ENCODE measurements at regions not wholly inside any gene's neighbourhood (a gene's known extent, or its start where the extent isn't known, plus 50 kb on each side); places are given as distances from the start of the nearest gene placed in this dataset.

DNA sequence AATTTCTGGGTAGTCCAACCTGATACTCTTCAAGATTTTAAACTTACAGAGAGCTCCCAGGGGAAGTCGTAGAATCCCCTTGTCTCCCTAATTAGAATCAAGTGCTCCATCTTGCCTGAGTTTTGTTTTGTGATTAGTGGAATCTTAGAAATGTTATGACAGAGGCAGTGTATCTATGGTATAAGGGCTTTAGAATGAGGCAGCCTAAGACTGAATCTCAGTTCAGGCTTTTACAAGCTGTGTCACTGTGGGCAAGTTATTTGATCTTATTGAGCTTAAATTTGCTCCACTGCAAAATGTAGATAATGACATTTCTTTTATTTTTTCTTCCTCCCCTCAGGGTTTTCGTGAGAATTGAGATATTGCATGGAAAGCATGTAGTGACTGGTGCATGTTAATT is 215.5 kb downstream of the POSTN start:
- no peak for DNase-seq (ENCODE audit: extremely low read depth, low read depth)
- TF ChIP-seq CTCF (IDR thresholded peaks at IDR 0.05; ENCODE audit: low read depth, low read length): no peak

DNA sequence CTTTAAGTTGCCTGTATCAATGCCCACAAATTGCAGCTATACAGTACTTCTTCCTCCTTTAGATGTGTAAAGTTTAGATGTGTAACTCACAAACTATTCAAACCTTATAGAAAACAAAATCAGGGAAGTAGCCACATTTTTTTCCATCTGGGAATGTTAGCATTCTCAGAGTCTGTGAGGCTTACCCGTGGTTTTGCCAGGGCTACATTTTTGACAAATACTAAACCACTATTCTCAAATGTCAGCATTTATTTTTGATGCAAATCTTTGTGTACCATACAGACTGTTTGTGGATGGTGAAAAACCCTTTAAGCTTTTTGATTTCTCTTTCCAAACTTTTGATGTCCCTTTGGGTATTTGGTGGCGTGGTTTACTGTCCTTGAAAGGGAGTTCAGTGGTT is 216.4 kb downstream of the POSTN start:
- no peak for TF ChIP-seq CTCF (IDR thresholded peaks at IDR 0.05; ENCODE audit: low read depth, low read length)
- no peak for DNase-seq (ENCODE audit: extremely low read depth, low read depth)

DNA sequence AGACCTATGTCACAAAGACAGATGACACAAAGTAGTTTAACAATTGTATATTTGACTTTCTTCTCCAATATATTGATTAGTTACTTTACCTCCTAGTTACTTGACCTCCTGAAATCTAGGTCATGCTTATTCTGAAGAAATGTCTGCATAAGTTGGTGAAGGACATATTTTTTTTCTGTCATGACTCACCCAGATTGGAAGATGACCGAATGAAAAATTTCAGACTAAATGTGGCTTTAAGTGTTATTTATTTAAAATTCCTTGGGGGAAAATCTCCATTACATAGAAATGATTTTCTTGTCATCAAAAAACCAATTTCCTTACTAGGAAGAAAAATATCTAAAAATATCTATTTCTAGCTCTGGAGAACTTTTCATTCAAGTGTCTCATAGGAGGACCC is 217.1 kb downstream of the POSTN start:
- DNase-seq (ENCODE audit: extremely low read depth, low read depth): no peak
- no peak for TF ChIP-seq CTCF (IDR thresholded peaks at IDR 0.05; ENCODE audit: low read depth, low read length)

- no peak for DNase-seq (ENCODE audit: extremely low read depth, low read depth)
- no peak for TF ChIP-seq CTCF (IDR thresholded peaks at IDR 0.05; ENCODE audit: low read depth, low read length)
Observed at GRCh38 chr13:37379841-37380240, 218.7 kb downstream of the POSTN start.

DNA sequence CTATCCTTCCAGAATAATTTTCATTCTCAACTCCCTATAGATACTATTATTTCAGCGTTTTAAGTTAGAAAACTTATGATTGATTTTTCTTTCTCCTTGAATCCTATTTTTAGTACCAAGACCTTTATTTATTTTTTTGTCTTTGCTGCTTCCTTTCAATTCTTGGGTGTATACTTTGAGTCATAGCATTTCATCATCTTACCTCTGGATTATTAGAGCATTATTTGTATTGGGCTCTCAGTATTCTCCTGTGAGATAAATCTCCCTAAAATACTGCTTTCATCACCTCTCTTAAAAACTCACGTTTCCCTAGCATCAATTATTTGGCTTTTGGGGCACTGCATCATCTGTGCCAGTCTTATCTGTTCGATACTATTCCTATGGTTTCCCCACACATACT is 222.8 kb downstream of the POSTN start:
- TF ChIP-seq CTCF (IDR thresholded peaks at IDR 0.05; ENCODE audit: low read depth, low read length): no peak

DNA sequence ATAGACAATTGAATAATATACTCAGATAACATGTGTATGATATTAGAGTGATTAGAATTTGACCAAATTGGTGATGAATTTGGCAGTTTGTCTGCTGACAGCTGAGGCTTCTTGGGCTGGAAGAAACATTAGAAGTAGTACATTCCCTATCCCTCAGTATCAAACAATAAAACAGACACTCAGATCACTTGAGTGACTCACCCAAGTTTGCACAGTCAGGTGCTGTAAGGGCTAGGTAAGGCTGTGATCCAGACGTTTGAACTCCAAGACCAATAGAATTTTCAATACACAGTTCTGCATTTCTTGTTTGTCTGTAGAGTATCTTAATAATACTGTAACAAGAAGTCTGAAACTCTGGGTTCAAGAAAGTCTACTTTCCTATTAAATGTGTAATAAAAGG is 223.5 kb downstream of the POSTN start:
- TF ChIP-seq CTCF (IDR thresholded peaks at IDR 0.05; ENCODE audit: low read depth, low read length): no peak
- DNase-seq (ENCODE audit: extremely low read depth, low read depth): no peak

More for the DNA sequence above, 222.8 kb downstream of the POSTN start:
- no peak for DNase-seq (ENCODE audit: extremely low read depth, low read depth)

GRCh38 chr13:37369616-37370015 is 229.0 kb downstream of the POSTN start:
- no peak for DNase-seq (ENCODE audit: extremely low read depth, low read depth)
- TF ChIP-seq CTCF (IDR thresholded peaks at IDR 0.05; ENCODE audit: low read depth, low read length): no peak
